GM12891 (cell line): ENCODE measurements at regions not wholly inside any gene's neighbourhood (a gene's known extent, or its start where the extent isn't known, plus 50 kb on each side); places are given as distances from the start of the nearest gene placed in this dataset.

Experiments
- DNase-seq: peaks from one replicate; pipeline ENCODE4 v3.0.0; 2011; ENCODE audit warnings: low spot score; ENCODE audit not compliant: insufficient read length
- FAIRE-seq: peaks from 2 replicates; lab custom pipeline; 2011; peaks lifted over from hg19 to GRCh38; lab: Jason Lieb, UNC
- PAX5 ChIP-seq: IDR thresholded peaks from 2 replicates; pipeline ENCODE4 v1.6.1; 2011; ENCODE audit warnings: low read length, moderate library complexity, mild to moderate bottlenecking; ENCODE audit not compliant: insufficient read depth, severe bottlenecking
- POLR2A ChIP-seq: IDR thresholded peaks from 2 replicates; pipeline ENCODE4 v1.6.1; 2011; ENCODE audit warnings: low read depth, low read length, control low read depth
- POLR2AphosphoS5 ChIP-seq: IDR thresholded peaks from 2 replicates; pipeline ENCODE4 v1.6.1; 2011; ENCODE audit warnings: low read depth, low read length, control low read depth
- POU2F2 ChIP-seq: IDR thresholded peaks from 2 replicates; pipeline ENCODE4 v1.6.1; 2011; ENCODE audit warnings: low read depth, mild to moderate bottlenecking, control low read depth, low read length, moderate library complexity
- SPI1 ChIP-seq: IDR thresholded peaks from 2 replicates; pipeline ENCODE4 v1.6.1; 2011; ENCODE audit warnings: low read depth, low read length, control low read depth
- TAF1 ChIP-seq: IDR thresholded peaks from 2 replicates; pipeline ENCODE4 v1.6.1; 2011; ENCODE audit warnings: low read depth, low read length, control low read depth

DNA sequence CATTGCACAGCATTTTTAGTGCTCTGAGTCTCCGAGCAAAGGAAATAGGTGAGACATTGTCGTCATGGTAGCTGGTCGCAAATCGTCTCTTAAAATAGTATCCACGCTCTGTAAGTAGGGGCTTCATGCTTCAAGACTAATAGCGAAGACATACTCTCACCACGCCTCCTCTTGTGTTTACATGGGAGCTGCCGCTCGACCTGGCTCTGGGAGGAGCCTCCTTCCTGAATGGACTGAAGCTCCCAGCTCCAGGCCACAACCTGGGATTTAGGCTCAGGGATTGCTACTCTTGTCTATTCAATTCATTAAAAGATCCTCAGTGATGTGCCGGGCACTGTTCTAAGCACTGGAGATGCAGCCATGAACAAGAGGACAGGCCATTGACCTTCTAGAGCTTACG lies 196.1 kb upstream of the GALNT17 start:
- no peak for TF ChIP-seq PAX5
- no peak for TF ChIP-seq POLR2A
- no peak for TF ChIP-seq POLR2AphosphoS5
- TF ChIP-seq TAF1, result no peak
- TF ChIP-seq POU2F2, result no peak
- no peak for TF ChIP-seq SPI1
- FAIRE-seq (no peak), DNase-seq (no peak)

DNA sequence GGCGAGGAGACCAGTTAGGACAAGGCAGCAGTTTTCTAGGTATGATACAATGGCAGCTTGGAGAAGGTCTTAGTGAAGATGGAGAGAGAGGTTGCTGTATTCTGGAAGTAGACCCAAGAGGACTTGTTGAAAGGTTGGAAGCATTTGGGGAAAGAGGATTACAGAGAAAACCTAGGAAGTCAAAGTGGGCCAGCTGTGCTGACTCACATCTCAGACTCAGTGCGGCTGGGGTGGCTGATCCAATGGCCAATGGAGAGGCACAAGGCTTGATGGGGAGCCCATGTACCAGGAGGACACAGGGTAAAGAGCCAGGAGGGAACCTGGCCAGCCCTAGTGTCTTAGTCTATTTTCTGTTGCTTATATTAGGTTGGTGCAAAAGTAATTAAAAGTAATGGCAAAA lies 194.5 kb upstream of the GALNT17 start:
- no peak for TF ChIP-seq PAX5
- no peak for TF ChIP-seq POLR2A
- TF ChIP-seq POLR2AphosphoS5, result no peak
- no peak for TF ChIP-seq TAF1
- TF ChIP-seq POU2F2, result no peak
- no peak for TF ChIP-seq SPI1
- FAIRE-seq, result no peak
- DNase-seq, result no peak

DNA sequence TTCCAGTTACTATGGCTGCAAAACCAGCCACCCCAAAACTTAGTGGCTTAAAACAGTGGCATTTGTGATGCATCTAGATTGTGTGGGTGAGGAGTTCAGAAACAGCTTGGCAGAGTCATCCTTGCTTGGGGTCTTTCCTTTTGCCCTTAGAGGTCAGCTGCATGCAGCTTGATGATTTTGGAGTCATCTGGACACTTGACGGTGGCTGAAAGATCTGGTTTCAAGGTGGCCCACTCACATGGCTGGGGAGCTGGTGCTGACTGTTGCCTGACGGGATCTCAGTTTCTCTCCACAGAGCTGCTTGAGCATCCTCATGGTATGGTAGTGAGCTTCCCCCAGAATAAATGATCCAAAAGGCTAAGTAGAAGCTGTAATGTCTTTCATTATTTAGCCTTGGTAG lies 191.3 kb upstream of the GALNT17 start:
- FAIRE-seq (no peak), DNase-seq (no peak)
- TF ChIP-seq POLR2A (no peak), POU2F2 (no peak)

DNA sequence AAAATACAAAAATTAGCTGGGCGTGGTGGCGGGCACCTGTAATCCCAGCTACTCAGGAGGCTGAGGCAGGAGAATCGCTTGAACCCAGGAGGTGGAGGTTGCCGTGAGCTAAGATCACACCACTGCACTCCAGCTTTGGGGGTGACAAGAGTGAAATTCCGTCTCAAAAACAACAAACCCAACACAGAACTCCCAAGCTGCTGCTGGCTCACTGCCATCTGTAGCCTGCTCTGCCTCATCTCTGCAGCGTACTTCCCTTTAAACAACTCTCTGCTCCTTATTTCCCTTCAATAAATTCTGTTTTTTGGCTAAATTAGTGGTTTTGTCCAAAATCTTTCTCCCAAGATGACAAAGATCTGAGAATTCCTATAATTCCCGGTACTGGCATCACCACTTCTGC lies 189.2 kb upstream of the GALNT17 start:
- FAIRE-seq, result no peak
- no peak for TF ChIP-seq POLR2A
- no peak for TF ChIP-seq PAX5
- TF ChIP-seq POLR2AphosphoS5, result no peak
- no peak for TF ChIP-seq TAF1
- no peak for TF ChIP-seq POU2F2
- TF ChIP-seq SPI1, result no peak

DNA sequence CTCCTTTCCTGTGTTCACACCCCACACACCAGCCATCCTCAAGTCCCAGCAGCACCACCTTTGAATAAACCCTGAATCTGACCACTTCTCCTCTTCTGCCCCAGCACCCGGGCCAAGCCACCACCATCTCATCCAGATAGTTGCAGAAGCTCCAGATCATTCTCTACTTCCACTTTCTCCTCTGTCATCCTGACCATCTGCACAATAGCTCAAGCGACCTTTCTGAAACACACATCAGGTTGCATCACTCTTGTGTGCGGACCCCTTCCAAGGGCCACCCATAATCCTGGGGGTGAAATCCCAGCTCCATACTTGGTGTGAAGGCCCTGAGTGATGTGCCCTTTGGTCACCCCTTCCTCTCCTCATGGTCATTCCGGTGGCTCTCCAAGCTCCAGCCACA lies 187.4 kb upstream of the GALNT17 start:
- no peak for DNase-seq
- TF ChIP-seq TAF1 (no peak), SPI1 (no peak), PAX5 (no peak), POLR2A (no peak), POLR2AphosphoS5 (no peak), POU2F2 (no peak)
- FAIRE-seq, result no peak

More for the DNA sequence above, 189.2 kb upstream of the GALNT17 start:
- DNase-seq, result no peak

DNA sequence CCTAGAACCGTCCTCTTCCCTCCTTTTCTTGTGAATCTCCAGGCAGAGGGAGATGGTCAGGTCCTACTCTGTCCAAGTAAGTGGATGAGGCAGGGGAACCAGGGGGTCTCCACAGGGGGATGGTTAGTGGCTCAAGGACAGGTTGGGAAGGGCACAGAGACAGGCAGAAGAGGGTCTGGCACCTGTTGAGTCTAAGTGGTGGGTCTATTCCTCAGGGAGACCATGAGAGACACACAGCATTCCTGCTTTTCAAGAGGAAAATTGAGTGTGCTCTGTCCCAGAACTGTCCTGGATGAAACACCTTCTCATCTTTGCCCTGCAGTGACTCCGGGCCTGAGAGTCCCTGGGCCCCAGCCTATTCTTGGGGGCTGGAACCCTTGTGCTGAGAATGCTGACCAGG lies 184.8 kb upstream of the GALNT17 start:
- DNase-seq (no peak), FAIRE-seq (no peak)
- TF ChIP-seq POU2F2 (no peak), TAF1 (no peak), PAX5 (no peak), SPI1 (no peak), POLR2A (no peak), POLR2AphosphoS5 (no peak)

DNA sequence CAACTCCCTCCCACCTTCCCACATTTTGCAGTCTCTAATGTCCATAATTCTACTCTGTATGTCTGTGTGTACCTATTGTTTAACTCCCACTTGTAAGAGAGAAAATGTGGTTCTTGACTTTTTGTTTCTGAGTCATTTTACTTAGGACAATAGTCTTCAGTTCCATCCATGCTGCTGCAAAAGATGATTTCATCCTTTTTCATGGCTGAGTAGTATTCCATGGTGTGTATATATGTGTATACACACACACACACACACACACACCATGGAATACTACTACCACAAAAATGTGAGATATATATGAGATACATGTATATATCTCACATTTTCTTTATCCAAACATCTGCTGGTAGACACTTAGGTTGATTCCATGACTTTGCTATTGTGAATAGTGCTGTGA lies 182.1 kb upstream of the GALNT17 start:
- TF ChIP-seq POLR2AphosphoS5 (no peak), PAX5 (no peak), TAF1 (no peak), POU2F2 (no peak), SPI1 (no peak), POLR2A (no peak)
- DNase-seq (no peak), FAIRE-seq (no peak)

DNA sequence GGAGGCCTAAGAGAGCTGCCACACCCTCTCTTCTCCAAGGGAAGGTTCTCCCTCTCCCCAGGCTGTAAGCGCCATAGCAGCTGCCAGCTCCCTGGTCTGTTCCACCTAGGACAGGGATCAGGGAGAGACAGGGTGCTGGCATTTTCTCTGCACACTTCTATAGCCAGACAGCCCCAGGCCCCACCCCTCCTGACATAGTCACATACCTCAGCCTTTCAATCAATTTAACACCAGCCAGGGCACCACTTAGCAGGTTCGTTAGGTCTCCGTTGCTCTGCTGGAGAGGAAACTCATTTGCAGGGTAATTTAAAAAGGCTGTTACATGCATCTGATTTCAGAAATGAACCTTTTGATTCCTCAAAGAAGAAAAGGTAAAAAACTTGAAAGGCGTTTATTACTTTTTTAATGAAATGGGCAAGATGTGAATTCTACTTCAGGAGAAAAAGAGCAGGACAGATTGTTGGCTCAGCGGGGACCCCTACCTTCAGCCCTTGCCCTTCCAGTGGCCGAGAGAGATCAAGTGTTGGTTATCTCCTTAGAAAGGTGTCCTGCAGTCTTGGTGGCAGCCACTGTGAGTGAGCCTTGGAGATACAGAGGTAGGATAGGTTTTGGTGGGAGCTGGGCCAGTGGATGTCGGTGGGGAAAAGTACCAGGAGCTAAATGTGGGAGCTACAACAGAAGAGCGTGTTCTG lies 180.5 kb upstream of the GALNT17 start:
- DNase-seq, result no peak
- TF ChIP-seq SPI1, result no peak
- TF ChIP-seq POLR2AphosphoS5, result no peak
- TF ChIP-seq PAX5, result no peak
- TF ChIP-seq POU2F2, result no peak
- TF ChIP-seq POLR2A, result no peak
- TF ChIP-seq TAF1, result no peak
- no peak for FAIRE-seq

DNA sequence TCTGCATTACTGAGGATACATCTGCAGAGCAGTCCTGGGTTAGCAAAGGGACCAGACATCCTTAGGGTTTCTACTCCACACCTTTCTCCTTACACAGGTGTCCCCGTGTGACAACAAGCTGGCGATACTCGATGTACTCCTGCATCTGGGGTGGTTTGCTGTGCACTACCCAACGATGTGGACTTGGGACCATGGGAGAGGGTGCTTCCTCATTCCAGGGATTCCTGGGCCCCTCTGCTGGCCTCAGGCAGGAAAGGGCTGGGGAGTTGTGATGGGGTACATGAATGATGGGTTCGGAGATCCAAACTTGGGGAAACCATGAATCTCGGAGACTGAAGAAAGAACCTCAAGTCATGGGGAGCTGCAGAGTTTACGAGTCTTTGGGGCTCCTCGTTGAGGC lies 179.6 kb upstream of the GALNT17 start:
- DNase-seq, result no peak
- TF ChIP-seq POU2F2 (no peak), PAX5 (no peak), POLR2A (no peak), TAF1 (no peak), SPI1 (no peak), POLR2AphosphoS5 (no peak)
- no peak for FAIRE-seq

DNA sequence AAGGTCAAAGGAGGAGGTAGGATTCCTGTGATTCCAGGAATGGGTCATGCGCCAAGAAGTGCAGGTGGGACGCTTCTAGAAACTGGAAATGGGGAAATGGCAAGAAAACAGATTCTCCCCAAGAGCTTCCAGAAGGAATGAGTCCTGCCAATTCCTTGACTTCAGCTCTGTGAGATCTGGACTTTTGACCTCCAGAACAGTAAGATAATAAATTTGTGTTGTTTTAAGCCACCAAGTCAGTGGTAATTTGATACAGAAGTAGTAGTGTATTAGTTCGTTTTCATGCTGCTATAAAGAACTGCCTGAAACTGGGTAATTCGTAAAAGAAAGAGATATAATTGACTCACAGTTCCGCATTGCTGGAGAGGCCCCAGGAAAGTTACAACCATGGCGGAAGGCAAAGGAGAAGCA lies 178.6 kb upstream of the GALNT17 start:
- no peak for FAIRE-seq
- DNase-seq, result no peak
- no peak for TF ChIP-seq SPI1
- TF ChIP-seq POU2F2, result no peak
- TF ChIP-seq POLR2AphosphoS5, result no peak
- TF ChIP-seq POLR2A, result no peak
- TF ChIP-seq PAX5, result no peak
